AG09319 (cell line): ENCODE measurements at regions not wholly inside any gene's neighbourhood (a gene's known extent, or its start where the extent isn't known, plus 50 kb on each side); places are given as distances from the start of the nearest gene placed in this dataset.
"Not testable (repeated sequence)": the region's sequence is repeated elsewhere in the genome, so short reads cannot be mapped to it uniquely, and the experiment has no call there.

Source experiments
- DNase-seq: peaks from one replicate; pipeline ENCODE4 v3.0.0-alpha.2; 2010; ENCODE audit warnings: low read depth; ENCODE audit errors: extremely low read depth
- TF ChIP-seq, protein P1 (sequence below): IDR thresholded peaks from 2 replicates; pipeline ENCODE4 v1.5.1; 2011; ENCODE audit warnings: low read depth, mild to moderate bottlenecking, inconsistent platforms, low read length, moderate library complexity

DNA sequence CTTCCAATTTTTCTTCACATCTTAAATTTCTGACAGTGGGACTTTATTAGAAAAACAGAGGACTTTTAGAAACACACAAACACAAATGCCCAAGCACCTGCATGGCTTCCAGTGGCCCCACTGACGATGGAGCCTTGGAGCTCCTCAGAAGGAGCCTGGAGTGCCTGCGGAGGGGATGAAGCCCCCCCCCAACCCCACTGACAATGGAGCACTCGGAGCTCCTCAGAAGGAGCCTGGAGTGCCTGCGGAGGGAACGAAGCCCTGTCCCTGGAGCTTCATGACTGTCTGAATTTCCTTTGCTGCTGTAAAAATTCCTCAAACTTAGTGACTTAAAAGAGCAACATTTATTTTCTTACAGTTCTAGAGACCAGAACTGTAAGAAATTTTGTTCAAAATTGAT, 80.1 kb upstream of the VRK1 start:
- DNase-seq, result no peak
- TF ChIP-seq, protein P1, sequence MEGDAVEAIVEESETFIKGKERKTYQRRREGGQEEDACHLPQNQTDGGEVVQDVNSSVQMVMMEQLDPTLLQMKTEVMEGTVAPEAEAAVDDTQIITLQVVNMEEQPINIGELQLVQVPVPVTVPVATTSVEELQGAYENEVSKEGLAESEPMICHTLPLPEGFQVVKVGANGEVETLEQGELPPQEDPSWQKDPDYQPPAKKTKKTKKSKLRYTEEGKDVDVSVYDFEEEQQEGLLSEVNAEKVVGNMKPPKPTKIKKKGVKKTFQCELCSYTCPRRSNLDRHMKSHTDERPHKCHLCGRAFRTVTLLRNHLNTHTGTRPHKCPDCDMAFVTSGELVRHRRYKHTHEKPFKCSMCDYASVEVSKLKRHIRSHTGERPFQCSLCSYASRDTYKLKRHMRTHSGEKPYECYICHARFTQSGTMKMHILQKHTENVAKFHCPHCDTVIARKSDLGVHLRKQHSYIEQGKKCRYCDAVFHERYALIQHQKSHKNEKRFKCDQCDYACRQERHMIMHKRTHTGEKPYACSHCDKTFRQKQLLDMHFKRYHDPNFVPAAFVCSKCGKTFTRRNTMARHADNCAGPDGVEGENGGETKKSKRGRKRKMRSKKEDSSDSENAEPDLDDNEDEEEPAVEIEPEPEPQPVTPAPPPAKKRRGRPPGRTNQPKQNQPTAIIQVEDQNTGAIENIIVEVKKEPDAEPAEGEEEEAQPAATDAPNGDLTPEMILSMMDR, result no peak

DNA sequence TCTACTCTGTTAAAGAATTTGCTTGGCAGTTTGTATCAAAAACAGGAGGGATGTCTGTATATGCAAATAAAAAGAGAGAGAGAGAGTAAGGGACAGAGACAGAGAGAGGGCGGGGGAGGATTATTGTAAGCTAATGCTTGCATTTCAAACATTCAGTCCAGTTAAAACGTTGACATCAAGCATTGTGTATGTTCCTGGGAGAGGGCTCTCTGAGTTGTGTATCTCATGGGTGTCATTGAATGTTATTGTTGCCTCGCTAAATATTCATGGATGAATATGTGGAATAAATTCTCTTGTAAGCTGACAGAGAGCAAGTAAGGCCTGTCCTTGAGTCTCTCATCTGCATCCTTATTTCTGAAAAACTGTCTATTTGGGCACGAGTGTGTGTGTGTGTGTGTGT, 78.8 kb upstream of the VRK1 start:
- DNase-seq, result no peak
- TF ChIP-seq, protein P1, result no peak

DNA sequence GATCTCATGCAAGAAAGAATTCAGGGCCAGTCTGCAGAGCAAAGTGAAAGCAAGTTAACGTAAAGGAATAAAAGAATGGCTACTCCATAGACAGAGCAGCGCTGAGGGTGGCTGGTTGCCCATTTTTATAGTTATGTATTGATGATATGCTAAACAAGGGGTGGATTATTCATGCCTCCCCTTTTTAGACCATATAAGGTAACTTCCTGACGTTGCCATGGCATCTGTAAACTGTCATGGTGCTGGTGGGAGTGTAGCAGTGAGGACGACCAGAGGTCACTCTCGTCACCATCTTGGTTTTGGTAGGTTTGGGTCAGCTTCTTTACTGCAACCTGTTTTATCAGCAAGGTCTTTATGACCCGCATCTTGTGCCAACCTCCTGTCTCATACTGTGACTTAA, 76.5 kb upstream of the VRK1 start:
- not testable (repeated sequence) for DNase-seq

DNA sequence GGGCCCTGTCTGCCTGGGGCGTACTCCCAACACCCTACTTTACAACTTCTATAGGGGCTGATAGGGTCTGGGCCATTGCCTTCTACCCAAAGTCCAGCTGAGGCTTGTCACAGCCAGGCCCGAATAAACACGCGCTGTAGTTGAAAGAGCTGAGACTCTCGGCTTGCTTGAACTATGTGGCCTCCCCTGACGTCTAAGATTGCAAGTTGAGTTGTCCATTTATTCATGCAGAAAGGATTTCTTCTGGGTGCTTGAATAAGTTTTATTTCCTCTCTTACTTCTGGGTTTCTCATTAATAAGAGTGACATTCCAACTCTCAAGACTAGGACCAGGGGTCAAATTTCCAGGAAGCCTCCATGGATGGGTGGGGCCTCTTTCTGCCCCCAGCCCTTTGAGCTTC, 74.4 kb upstream of the VRK1 start:
- TF ChIP-seq, protein P1, result no peak
- no peak for DNase-seq

DNA sequence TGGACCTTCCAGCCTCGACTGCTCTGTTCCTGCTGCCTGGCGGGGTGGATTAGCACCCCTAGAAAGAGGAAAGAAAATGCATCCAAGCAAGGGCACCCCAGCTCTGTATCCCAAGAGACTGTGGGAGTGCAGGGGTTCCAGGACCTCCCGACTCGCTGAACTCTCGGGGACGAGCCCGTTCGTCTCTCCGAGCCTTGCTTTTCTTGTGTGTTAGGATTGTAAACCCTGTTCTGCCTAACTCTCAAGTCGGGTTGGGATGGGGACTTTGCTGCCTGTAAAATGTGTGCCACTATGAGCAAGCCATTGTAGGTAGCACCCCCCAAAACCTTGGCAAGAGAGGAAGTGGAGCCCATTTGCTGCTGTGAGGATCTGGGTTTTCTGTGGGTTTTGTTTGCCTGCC, 73.2 kb upstream of the VRK1 start:
- TF ChIP-seq, protein P1, result no peak
- no peak for DNase-seq

DNA sequence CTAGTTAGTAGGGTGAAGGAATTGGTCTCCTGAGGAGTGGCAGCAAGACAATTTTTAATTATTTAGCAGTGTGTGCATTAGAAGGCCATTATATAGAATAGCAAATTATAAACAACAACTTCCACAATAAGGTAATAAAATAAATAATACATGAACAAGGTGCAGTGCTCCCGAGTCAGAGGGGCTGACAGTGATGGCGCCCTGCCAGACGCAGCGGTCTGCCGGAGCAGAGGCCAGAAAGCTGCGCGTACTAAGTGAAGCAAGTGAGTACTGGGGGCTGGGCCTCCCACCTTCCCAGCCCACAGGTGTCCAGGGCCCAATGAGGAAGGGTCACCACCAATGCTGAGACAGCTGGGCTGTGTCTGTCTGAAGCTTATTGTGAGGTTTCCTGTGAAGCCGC, 72.0 kb upstream of the VRK1 start:
- TF ChIP-seq, protein P1, result no peak
- no peak for DNase-seq

DNA sequence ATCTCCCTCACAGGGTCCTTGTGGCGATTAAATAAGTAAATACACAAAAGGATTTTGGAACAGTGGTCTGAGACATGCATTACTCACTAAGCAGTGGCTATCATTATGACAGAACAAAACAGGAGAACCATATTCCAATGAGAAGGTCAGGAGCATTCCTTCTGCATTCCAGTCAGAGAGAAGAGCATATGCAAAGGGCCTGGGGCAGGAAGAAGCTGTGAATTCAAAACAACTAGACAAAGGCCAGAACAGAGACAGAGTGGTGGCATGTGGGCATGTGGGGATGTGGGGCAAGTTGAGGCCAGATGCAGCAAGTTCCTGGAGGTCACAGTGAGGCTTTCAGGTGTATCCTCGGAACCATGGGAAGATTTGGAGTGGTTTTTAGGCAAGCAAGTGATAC, 70.1 kb upstream of the VRK1 start:
- TF ChIP-seq, protein P1, result no peak
- DNase-seq, result no peak

DNA sequence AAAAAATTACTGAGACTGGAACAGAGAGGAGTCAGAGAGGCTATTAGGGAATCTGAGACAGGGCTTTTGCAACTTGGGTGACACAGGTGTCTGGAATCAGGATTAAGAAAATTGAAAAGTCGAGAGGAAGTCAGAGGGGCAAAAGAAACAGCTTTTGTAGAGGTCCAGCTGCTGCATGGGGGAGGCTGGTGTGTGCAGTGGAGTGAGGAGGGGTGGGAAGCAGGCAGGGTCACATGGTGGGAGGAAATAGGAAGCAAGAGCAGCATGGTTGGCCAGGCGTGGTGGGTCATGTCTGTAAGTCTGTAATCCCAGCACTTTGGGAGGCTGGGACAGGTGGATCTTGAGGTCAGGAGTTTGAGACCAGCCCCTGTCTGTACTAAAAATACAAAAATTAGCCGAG, 69.7 kb upstream of the VRK1 start:
- no peak for DNase-seq
- TF ChIP-seq, protein P1, result no peak
